Lung (tissue), 12 donors: ENCODE measurements at regions not wholly inside any gene's neighbourhood (a gene's known extent, or its start where the extent isn't known, plus 50 kb on each side); places are given as distances from the start of the nearest gene placed in this dataset. TPM values are rescaled to one million over a fixed set of nuclear protein-coding genes. Genes with fewer than 3 reads are reported as not detected.

Source experiments
- ATAC-seq: fragments of 200-7000 bp; cut with Tn5 transposase; one replicate; pipeline ENCODE4 v1.9.1; 2020; ENCODE audit warnings: moderate number of reproducible peaks; ENCODE audit not compliant: insufficient read depth, low FRiP score
- DNase-seq, 3 donors: peaks; one replicate each; pipeline ENCODE4 v3.0.0-alpha.2; 2013 to 2017
- H3K27ac ChIP-seq, 2 donors: one replicate each; pipeline ENCODE4 v1.5.1; 2013; ENCODE audit warnings: mild to moderate bottlenecking in 2 of 2, moderate library complexity in 2 of 2, control low read depth in 1 of 2, inconsistent platforms in 1 of 2, low read depth in 1 of 2, low read length in 1 of 2
- H3K27me3 ChIP-seq, 3 donors: one replicate each; pipeline ENCODE4 v1.5.1; 2013; ENCODE audit warnings: low read length in 2 of 3; ENCODE audit not compliant: control insufficient read depth in 3 of 3, insufficient read depth in 3 of 3
- H3K36me3 ChIP-seq, 4 donors: one replicate each; pipeline ENCODE4 v1.5.1; 2013; ENCODE audit warnings: low read length in 4 of 4, mild to moderate bottlenecking in 1 of 4, moderate library complexity in 1 of 4; ENCODE audit not compliant: control insufficient read depth in 4 of 4, insufficient read depth in 4 of 4
- H3K4me1 ChIP-seq, 5 donors: one replicate each; pipeline ENCODE4 v1.5.1; 2013; ENCODE audit warnings: low read length in 5 of 5, mild to moderate bottlenecking in 2 of 5, moderate library complexity in 1 of 5; ENCODE audit not compliant: control insufficient read depth in 5 of 5, insufficient read depth in 5 of 5
- H3K4me3 ChIP-seq: one replicate; pipeline ENCODE4 v1.5.1; 2013; ENCODE audit warnings: mild to moderate bottlenecking, control low read depth, moderate library complexity
- H3K9ac ChIP-seq, 2 donors: one replicate each; pipeline ENCODE4 v1.5.1; 2013; ENCODE audit warnings: low read length in 2 of 2, control low read depth in 1 of 2; ENCODE audit not compliant: insufficient read depth in 1 of 2
- H3K9me3 ChIP-seq, 4 donors: one replicate each; pipeline ENCODE4 v1.5.1; 2013; ENCODE audit warnings: low read length in 3 of 4, mild to moderate bottlenecking in 1 of 4, moderate library complexity in 1 of 4; ENCODE audit not compliant: control insufficient read depth in 4 of 4, insufficient read depth in 3 of 4
- WGBS, 2 donors: extraction: QIAGEN DNeasy Blood & Tissue Kit; methylation state at CpG; one replicate each; pipeline ENCODE4 v1.1.7; 2013; 5-methylcytosine and 5-hydroxymethylcytosine counted together
- small RNA-seq: library from RNA; depleted of rRNA; stranded (forward); fragments of <200 nt; gene quantifications from one replicate; pipeline ENCODE3, GENCODE V24; 2014; ENCODE audit warnings: low replicate concordance
- TF ChIP-seq, protein P1 (sequence below): IDR thresholded peaks from 2 replicates; pipeline ENCODE4 v1.5.1; 2012; ENCODE audit warnings: mild to moderate bottlenecking; ENCODE audit errors: control extremely low read depth, extremely low read depth
- donor health status: control.
- donor health status: control.
- donor health status: Bipolar disorder and iron deficiency.
- donor health status: healthy.
- donor health status: DM: yes; HTN: yes; CAD: no.

DNA sequence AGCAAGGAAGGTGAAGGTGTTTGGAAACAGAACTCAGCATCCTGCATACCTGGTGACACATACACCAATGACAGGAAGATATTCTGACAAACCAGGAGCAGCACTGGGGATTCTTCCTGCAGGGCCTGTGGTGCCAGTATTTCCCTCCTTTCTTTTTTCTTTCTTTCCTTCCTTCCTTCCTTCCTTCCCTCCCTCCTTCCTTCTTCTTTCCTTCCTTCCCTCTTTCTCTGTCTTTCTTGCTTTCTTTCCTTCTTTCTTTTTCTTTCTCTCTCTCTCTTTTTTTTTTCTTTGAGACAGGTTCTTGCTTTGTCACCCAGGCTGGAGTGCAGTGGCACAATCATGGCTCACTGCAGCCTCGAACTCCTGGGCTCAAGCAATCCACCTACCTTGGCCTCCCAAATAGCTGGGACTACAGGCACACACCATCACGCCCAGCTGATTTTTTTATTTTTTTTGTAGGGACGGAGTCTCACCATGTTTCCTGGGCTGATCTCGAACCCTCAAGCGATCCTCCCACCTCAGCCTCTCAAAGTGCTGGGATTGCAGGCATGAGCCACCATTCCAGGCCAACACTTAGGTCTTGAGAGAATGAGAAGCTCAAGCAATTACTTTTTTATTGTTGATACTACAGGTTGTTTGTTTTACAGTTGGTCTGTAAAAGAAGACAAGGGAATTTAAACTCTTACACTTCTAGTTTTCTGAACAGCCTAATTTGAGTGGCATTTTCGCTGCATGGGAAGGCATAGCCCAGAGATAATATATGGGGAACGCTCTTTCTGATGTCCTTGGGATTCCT, 54.7 kb upstream of the GATA6 start:
- TF ChIP-seq, protein P1, sequence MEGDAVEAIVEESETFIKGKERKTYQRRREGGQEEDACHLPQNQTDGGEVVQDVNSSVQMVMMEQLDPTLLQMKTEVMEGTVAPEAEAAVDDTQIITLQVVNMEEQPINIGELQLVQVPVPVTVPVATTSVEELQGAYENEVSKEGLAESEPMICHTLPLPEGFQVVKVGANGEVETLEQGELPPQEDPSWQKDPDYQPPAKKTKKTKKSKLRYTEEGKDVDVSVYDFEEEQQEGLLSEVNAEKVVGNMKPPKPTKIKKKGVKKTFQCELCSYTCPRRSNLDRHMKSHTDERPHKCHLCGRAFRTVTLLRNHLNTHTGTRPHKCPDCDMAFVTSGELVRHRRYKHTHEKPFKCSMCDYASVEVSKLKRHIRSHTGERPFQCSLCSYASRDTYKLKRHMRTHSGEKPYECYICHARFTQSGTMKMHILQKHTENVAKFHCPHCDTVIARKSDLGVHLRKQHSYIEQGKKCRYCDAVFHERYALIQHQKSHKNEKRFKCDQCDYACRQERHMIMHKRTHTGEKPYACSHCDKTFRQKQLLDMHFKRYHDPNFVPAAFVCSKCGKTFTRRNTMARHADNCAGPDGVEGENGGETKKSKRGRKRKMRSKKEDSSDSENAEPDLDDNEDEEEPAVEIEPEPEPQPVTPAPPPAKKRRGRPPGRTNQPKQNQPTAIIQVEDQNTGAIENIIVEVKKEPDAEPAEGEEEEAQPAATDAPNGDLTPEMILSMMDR, result no peak
- ATAC-seq, result no peak
- no peak overlapping the region for H3K4me3 ChIP-seq
- 90 to 94% methylated on average over 7 of the region's 7 CpGs for WGBS, 2 donors
- H3K4me1 ChIP-seq, result peaks cover 0 to 7% (median 3%) of the 10 kb centered on the region in 5 donors
- H3K27me3 ChIP-seq, result no peaks in the 10 kb centered on the region
- no peaks in the 10 kb centered on the region for H3K9me3 ChIP-seq
- H3K9ac ChIP-seq, result no peak overlapping the region
- no peaks in the 10 kb centered on the region for H3K36me3 ChIP-seq
- no peak overlapping the region for H3K27ac ChIP-seq
- no peak for DNase-seq

DNA sequence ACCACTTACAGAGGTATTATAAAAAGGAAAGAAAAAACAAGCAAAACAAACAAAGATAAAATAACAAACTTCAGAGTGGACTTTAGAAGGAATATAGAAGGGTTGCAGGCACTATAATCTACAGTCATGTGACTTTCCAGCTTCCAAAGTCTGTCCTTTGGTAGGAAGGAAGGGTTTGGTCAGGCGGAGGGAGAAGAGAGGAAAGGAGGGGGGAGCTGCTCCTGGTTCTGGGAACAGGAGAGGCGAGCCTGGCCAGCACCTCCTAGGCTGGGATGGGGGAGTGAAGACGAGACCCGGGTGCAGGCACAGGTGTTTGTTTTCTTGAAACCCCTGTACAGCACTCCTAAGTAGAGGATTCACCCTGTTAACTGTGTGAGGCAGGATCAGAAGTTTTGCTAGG, 53.8 kb upstream of the GATA6 start:
- H3K4me1 ChIP-seq, result peaks cover 0 to 7% (median 3%) of the 10 kb centered on the region in 5 donors
- TF ChIP-seq, protein P1, result no peak
- ATAC-seq (no peak), DNase-seq (no peak)
- H3K27ac ChIP-seq, result no peak overlapping the region
- no peaks in the 10 kb centered on the region for H3K9me3 ChIP-seq
- no peak overlapping the region for H3K4me3 ChIP-seq
- H3K9ac ChIP-seq, result no peak overlapping the region
- WGBS, 2 donors, result 36 to 72% methylated on average over 4 of the region's 4 CpGs
- H3K27me3 ChIP-seq, result no peaks in the 10 kb centered on the region
- H3K36me3 ChIP-seq, result no peaks in the 10 kb centered on the region

Small RNAs in the stretch of these regions (small RNA-seq; reads per million reads assigned to genes)
- gene RNA5SP451, result not detected
